ENCODE measurements at regions not wholly inside any gene's neighbourhood (a gene's known extent, or its start where the extent isn't known, plus 50 kb on each side); places are given as distances from the start of the nearest gene placed in this dataset.

DNA sequence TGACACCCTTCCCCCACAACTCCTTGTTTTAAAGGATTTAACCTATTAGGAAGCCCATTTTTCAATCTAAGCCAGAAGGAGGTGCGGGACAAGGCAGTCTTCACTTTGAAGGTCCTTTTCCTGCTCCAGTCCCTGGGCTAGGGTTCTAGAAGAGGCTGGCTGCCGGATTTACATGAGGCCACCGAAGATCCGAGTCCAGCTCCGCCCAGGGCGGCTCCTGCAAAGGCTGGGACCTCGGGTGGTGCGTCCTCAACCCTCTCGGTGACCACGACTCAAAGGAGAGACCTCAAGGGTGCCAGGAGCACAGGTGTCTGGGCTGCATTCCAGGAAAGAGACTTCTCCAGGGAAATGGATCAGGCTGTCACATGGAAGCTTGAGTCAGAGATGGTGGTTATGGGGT lies 471.6 kb downstream of the PCDH19 start:
- no peak overlapping the region for H3K4me3 Mint-ChIP-seq (ENCODE audit: unreplicated experiment)
- H3K9me3 Mint-ChIP-seq (ENCODE audit: unreplicated experiment), result no peaks in the 10 kb centered on the region
- TF ChIP-seq, protein P1, sequence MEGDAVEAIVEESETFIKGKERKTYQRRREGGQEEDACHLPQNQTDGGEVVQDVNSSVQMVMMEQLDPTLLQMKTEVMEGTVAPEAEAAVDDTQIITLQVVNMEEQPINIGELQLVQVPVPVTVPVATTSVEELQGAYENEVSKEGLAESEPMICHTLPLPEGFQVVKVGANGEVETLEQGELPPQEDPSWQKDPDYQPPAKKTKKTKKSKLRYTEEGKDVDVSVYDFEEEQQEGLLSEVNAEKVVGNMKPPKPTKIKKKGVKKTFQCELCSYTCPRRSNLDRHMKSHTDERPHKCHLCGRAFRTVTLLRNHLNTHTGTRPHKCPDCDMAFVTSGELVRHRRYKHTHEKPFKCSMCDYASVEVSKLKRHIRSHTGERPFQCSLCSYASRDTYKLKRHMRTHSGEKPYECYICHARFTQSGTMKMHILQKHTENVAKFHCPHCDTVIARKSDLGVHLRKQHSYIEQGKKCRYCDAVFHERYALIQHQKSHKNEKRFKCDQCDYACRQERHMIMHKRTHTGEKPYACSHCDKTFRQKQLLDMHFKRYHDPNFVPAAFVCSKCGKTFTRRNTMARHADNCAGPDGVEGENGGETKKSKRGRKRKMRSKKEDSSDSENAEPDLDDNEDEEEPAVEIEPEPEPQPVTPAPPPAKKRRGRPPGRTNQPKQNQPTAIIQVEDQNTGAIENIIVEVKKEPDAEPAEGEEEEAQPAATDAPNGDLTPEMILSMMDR (IDR thresholded peaks at IDR 0.05; ENCODE audit: insufficient read depth in 1 of 2, low read depth in 1 of 2, low read length in 1 of 2, severe bottlenecking in 1 of 2, unreplicated experiment in 1 of 2), result no peak
- H3K9me3 ChIP-seq, result no peaks in the 10 kb centered on the region
- no peaks in the 10 kb centered on the region for H3K36me3 ChIP-seq (ENCODE audit: control insufficient read depth, insufficient read depth, low read length)
- H3K4me1 Mint-ChIP-seq (ENCODE audit: low read depth, unreplicated experiment), result no peaks in the 10 kb centered on the region
- H3K4me1 ChIP-seq, result no peaks in the 10 kb centered on the region
- no peak for DNase-seq
- H3K27me3 ChIP-seq (replicated peaks; ENCODE audit: control insufficient read depth, insufficient read depth, low read length), result no peaks in the 10 kb centered on the region; the same call in 1 of the 2 replicates
- peaks cover 3% of the 10 kb centered on the region for H3K27me3 Mint-ChIP-seq (ENCODE audit: insufficient read depth, unreplicated experiment)
- ChIA-PET POLR2A (no interaction called here), CTCF (no interaction called here)
- no peak overlapping the region for H3K4me3 ChIP-seq (ENCODE audit: low read depth, low read length)
- no TSS peak for BruUV-seq (replicated peaks)
- H3K36me3 Mint-ChIP-seq (ENCODE audit: insufficient read depth, unreplicated experiment), result no peaks in the 10 kb centered on the region
- H3K27ac Mint-ChIP-seq (ENCODE audit: unreplicated experiment), result no peak overlapping the region
- intact Hi-C loops (cut with micrococcal nuclease; ENCODE audit: unreplicated experiment), result no loop called here

DNA sequence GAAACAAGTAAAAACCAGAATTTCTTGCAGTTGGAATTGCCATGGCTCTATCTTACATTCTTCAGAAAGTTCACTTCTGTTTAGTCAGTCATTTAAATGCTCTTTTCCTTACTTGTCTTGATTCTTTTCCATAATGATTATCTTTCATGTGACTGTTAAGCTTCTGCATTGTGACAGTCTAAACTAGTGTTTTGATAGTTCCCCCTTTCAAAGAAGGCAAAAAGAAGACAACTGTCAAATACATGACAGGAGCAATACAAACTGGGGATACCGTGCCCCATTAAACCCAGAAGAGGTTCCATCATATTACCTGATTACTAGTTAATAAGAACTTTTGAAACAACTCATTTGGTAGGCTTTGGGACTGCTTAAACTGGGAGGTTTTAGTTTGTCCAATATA lies 476.2 kb downstream of the PCDH19 start:
- POLR2A ChIA-PET, result no interaction called here
- no peak for DNase-seq
- Mint-ChIP-seq H3K4me1 (ENCODE audit: low read depth, unreplicated experiment) (no peaks in the 10 kb centered on the region), H3K27ac (ENCODE audit: unreplicated experiment) (no peak overlapping the region), H3K36me3 (ENCODE audit: insufficient read depth, unreplicated experiment) (no peaks in the 10 kb centered on the region), H3K27me3 (ENCODE audit: insufficient read depth, unreplicated experiment) (peaks cover 5% of the 10 kb centered on the region), H3K4me3 (ENCODE audit: unreplicated experiment) (no peak overlapping the region), H3K9me3 (ENCODE audit: unreplicated experiment) (no peaks in the 10 kb centered on the region)
- no peaks in the 10 kb centered on the region for H3K36me3 ChIP-seq (ENCODE audit: control insufficient read depth, insufficient read depth, low read length)
- no peaks in the 10 kb centered on the region for H3K4me1 ChIP-seq
- BruUV-seq (replicated peaks), result no TSS peak
- intact Hi-C loops (cut with micrococcal nuclease; ENCODE audit: unreplicated experiment), result no loop called here
- CTCF ChIA-PET, result no interaction called here
- no peak overlapping the region for H3K4me3 ChIP-seq (ENCODE audit: low read depth, low read length)
- no peaks in the 10 kb centered on the region for H3K9me3 ChIP-seq
- H3K27me3 ChIP-seq (replicated peaks; ENCODE audit: control insufficient read depth, insufficient read depth, low read length), result no peaks in the 10 kb centered on the region; the same call in 1 of the 2 replicates
- TF ChIP-seq, protein P1 (IDR thresholded peaks at IDR 0.05; ENCODE audit: insufficient read depth in 1 of 2, low read depth in 1 of 2, low read length in 1 of 2, severe bottlenecking in 1 of 2, unreplicated experiment in 1 of 2), result no peak

DNA sequence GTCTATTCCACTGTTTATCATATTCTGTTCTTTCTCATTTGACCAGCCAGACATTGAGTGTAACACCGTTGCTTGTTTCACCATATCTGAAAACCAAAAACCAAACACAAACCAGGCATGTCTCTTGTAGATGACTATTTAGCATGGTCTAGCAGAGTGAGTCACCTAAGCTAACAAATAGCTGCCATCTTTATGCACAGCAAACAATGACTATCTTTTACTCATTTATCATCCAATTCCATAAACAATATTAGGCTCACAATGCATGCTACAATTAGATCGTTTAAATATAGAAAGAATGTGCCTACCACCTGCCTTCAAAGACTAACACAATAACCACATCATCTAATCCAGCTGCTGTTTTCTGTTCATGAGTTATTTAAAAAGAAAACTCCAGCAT lies 495.4 kb downstream of the PCDH19 start:
- TF ChIP-seq, protein P1 (IDR thresholded peaks at IDR 0.05; ENCODE audit: insufficient read depth in 1 of 2, low read depth in 1 of 2, low read length in 1 of 2, severe bottlenecking in 1 of 2, unreplicated experiment in 1 of 2), result no peak
- intact Hi-C loops (cut with micrococcal nuclease; ENCODE audit: unreplicated experiment), result no loop called here
- no peaks in the 10 kb centered on the region for H3K27me3 ChIP-seq (replicated peaks; ENCODE audit: control insufficient read depth, insufficient read depth, low read length)
- no peaks in the 10 kb centered on the region for H3K36me3 ChIP-seq (ENCODE audit: control insufficient read depth, insufficient read depth, low read length)
- Mint-ChIP-seq H3K4me1 (ENCODE audit: low read depth, unreplicated experiment) (no peaks in the 10 kb centered on the region), H3K27ac (ENCODE audit: unreplicated experiment) (no peak overlapping the region), H3K4me3 (ENCODE audit: unreplicated experiment) (no peak overlapping the region), H3K36me3 (ENCODE audit: insufficient read depth, unreplicated experiment) (no peaks in the 10 kb centered on the region), H3K9me3 (ENCODE audit: unreplicated experiment) (no peaks in the 10 kb centered on the region), H3K27me3 (ENCODE audit: insufficient read depth, unreplicated experiment) (no peaks in the 10 kb centered on the region)
- no TSS peak for BruUV-seq (replicated peaks)
- no peak overlapping the region for H3K4me3 ChIP-seq (ENCODE audit: low read depth, low read length)
- ChIA-PET POLR2A (no interaction called here), CTCF (no interaction called here)
- no peak for DNase-seq
- 0 out of 2 replicates have a peak, but pooled peaks cover 3% of the 10 kb centered on the region for H3K4me1 ChIP-seq
- no peaks in the 10 kb centered on the region for H3K9me3 ChIP-seq
